PFSK-1 (cell line): ENCODE measurements at regions not wholly inside any gene's neighbourhood (a gene's known extent, or its start where the extent isn't known, plus 50 kb on each side); places are given as distances from the start of the nearest gene placed in this dataset.

Experiments used
- FOXP2 ChIP-seq: optimal IDR thresholded peaks from 2 replicates; pipeline ENCODE3; 2011; ENCODE audit warnings: borderline replicate concordance, control low read depth, inconsistent platforms; ENCODE audit not compliant: insufficient read depth; ENCODE audit errors: extremely low read length, extremely low read depth
- POLR2AphosphoS5 ChIP-seq: IDR thresholded peaks from 2 replicates; pipeline ENCODE4 v1.6.1; 2012; ENCODE audit warnings: low read depth, mild to moderate bottlenecking, control low read depth, low read length, moderate library complexity
- REST ChIP-seq, 2 experiments: IDR thresholded peaks; 2 replicates each; pipeline versions ENCODE4 v1.6.1 to v1.8.0; 2011 to 2012; ENCODE audit warnings: low read depth in 2 of 2, low read length in 2 of 2, control low read depth in 1 of 2, inconsistent platforms in 1 of 2, mild to moderate bottlenecking in 1 of 2, moderate library complexity in 1 of 2; ENCODE audit not compliant: insufficient read depth in 1 of 2
- SIN3A ChIP-seq: IDR thresholded peaks from 2 replicates; pipeline ENCODE4 v1.6.1; 2012; ENCODE audit warnings: mild to moderate bottlenecking, low read length, moderate library complexity, borderline replicate concordance; ENCODE audit not compliant: insufficient read depth
- TAF1 ChIP-seq: IDR thresholded peaks from 2 replicates; pipeline ENCODE4 v1.6.1; 2012; ENCODE audit warnings: low read length, control low read depth, borderline replicate concordance; ENCODE audit not compliant: insufficient read depth

DNA sequence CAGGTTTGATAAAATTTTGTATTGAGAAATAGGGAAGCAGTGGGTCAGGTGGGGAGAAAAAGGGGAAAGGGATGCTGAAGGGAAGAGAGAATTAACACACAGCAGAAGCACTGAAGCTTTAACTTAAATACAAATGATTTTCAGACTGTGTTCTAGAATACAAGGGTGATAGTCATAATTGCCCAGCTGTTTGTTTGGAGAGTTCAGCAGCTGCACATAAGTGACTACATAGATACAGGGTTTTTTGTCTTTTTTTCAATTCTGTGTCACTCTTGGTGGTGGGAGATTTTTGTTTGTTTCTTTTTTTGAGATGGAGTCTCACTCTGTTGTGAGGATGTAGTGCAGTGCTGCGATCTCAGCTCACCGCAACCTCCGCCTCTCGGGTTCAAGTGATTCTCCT lies 590.4 kb upstream of the SEMA6A start:
- no peak for TF ChIP-seq POLR2AphosphoS5
- TF ChIP-seq FOXP2 = no peak
- TF ChIP-seq TAF1 = no peak
- no peak for TF ChIP-seq SIN3A
- no peak for TF ChIP-seq REST (IDR thresholded peaks at IDR 0.05; ENCODE audit: insufficient read depth in 1 of 2, low read depth in 2 of 2, low read length in 2 of 2)

DNA sequence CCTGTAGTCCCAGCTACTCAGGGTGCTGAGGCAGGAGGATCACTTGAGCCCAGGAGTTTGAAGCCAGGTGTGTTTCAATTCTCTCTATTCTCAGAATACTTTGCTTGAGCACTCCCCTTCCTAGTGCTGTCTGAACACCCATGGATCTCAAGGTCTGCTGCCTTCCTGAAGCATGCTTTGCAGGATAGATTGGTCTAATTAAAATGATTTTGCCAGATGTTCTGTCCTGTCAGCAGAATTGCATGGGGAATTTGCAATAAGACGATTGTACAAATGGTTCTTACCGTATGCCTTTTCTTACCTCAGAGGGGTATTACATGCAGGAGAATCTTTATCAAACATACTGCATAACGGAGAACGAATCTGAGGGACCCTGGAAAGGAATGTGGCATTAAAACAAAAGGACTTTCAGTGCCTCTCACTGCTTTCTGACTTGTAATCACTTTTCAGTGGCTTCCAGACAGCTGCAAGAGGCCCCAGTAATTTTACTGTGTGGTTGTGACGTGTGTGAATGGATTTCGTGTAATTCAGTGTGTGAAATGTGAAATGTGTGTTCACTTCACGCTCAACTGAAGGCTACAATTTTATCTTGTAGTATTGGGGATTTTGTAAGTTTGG lies 587.2 kb upstream of the SEMA6A start:
- TF ChIP-seq FOXP2 (no peak), POLR2AphosphoS5 (no peak), TAF1 (no peak), SIN3A (no peak), REST (IDR thresholded peaks at IDR 0.05; ENCODE audit: insufficient read depth in 1 of 2, low read depth in 2 of 2, low read length in 2 of 2) (no peak)

DNA sequence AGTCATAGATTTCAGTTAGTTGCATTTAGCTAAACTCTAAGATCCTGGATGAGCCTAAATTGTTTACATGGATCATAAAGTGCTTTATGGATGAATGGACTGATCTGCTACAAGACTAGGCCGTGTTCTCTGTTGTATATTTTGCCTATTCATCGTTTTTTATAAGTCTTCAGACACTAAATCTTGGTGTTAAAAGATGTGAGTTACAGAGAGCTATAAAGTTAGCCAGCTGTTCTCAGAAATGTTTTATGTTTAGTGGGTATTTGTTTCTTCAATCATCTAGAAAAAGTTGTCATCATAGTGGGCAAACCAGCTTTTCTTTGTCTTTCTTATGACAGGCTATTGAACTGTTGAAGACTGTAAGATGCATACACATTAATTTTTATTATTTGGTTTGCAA lies 585.8 kb upstream of the SEMA6A start:
- TF ChIP-seq POLR2AphosphoS5 (no peak), REST (IDR thresholded peaks at IDR 0.05; ENCODE audit: insufficient read depth in 1 of 2, low read depth in 2 of 2, low read length in 2 of 2) (no peak), FOXP2 (no peak), SIN3A (no peak), TAF1 (no peak)

DNA sequence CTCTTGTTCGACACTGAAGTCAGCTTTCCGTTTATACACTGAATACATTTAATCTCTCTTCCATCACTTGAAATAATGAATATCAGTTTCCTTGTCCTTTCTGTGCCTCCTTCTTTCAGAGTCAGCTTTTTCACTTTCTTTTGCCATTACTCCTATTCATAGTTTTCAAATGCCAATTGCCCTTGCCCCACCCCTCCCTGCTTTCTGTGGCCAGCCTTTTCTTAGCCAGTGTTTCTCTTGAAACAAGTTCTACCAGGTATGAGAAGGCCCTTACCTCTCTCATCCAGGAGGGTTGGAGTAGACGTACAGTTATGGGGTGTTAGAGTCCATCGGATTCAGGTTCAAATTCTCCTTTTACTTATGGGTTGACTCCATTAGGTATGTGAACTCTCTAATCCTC lies 574.7 kb upstream of the SEMA6A start:
- TF ChIP-seq POLR2AphosphoS5 (no peak), TAF1 (no peak), REST (IDR thresholded peaks at IDR 0.05; ENCODE audit: insufficient read depth in 1 of 2, low read depth in 2 of 2, low read length in 2 of 2) (no peak), SIN3A (no peak), FOXP2 (no peak)

- TF ChIP-seq FOXP2 (no peak), POLR2AphosphoS5 (no peak)
These were observed 569.5 kb upstream of the SEMA6A start for GRCh38 chr5:117144086-117144485.

DNA sequence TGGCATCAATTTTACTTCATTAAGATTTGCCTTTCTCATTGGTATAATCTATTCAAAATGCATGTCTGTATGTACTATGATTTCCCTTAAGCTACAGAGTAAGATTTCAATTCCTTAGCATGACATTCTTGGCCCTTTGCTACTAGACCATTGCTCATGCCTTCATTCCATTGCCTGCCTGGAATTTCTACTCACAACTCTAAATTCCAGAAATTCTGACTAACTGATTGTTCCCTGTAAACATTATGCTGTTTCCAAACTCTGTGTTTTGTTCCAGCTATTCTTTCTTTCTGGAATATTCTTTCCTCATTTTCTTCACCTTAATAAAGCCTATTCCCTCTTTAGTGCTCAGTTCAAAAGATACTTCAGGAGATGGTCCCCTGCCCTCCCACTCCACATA lies 568.8 kb upstream of the SEMA6A start:
- TF ChIP-seq POLR2AphosphoS5 (no peak), FOXP2 (no peak), SIN3A (no peak)

DNA sequence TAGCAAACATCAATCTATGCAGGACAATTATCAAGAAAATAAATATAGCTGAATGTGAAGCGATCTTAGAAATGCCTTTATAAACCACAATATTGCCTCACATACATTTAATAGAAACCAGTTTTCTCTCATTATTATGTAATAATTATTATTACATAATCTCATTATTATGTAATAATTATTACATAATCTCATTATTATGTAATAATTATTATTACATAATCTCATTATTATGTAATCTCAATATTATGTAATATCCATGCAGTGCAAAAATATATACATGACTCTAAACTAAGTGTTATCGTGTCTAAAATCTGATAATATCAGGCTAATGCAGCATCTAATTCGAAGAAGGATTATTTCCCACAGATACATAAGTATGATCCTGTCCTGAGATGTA lies 563.9 kb upstream of the SEMA6A start:
- TF ChIP-seq SIN3A (no peak), FOXP2 (no peak), POLR2AphosphoS5 (no peak), TAF1 (no peak), REST (IDR thresholded peaks at IDR 0.05; ENCODE audit: insufficient read depth in 1 of 2, low read depth in 2 of 2, low read length in 2 of 2) (no peak)
